GM19438 (cell line): ENCODE measurements at regions not wholly inside any gene's neighbourhood (a gene's known extent, or its start where the extent isn't known, plus 50 kb on each side); places are given as distances from the start of the nearest gene placed in this dataset.
"Not testable (repeated sequence)": the region's sequence is repeated elsewhere in the genome, so short reads cannot be mapped to it uniquely, and the experiment has no call there.

Source experiments
- ATAC-seq: cut with Tn5 transposase; IDR thresholded peaks from one replicate; pipeline ENCODE4 v1.9.1; 2021; ENCODE audit warnings: low read depth; ENCODE audit not compliant: unreplicated experiment

- no peak for ATAC-seq
Measured at GRCh38 chr14:106729551-106729950, 1203.2 kb downstream of the TMEM121 start.

GRCh38 chr14:106733771-106734170 lies 1207.4 kb downstream of the TMEM121 start:
- no peak for ATAC-seq

GRCh38 chr14:106737021-106737420 lies 1210.6 kb downstream of the TMEM121 start:
- no peak for ATAC-seq

- no peak for ATAC-seq
Measured at GRCh38 chr14:106738075-106738474, 1211.7 kb downstream of the TMEM121 start.

GRCh38 chr14:106738598-106739258 lies 1212.3 kb downstream of the TMEM121 start:
- ATAC-seq, result not testable (repeated sequence)

- peak; percentile 87 for ATAC-seq
Measured at GRCh38 chr14:106741086-106741827, 1214.9 kb downstream of the TMEM121 start.

- not testable (repeated sequence) for ATAC-seq
Measured at GRCh38 chr14:106745016-106745767, 1218.8 kb downstream of the TMEM121 start.

GRCh38 chr14:106750089-106750488 lies 1223.7 kb downstream of the TMEM121 start:
- ATAC-seq, result not testable (repeated sequence)

GRCh38 chr14:106753751-106754150 lies 1227.4 kb downstream of the TMEM121 start:
- not testable (repeated sequence) for ATAC-seq

- not testable (repeated sequence) for ATAC-seq
Measured at GRCh38 chr14:106757444-106757843, 1231.1 kb downstream of the TMEM121 start.

GRCh38 chr14:106761886-106762816 lies 1235.8 kb downstream of the TMEM121 start:
- ATAC-seq, result not testable (repeated sequence)

- ATAC-seq, result peak; percentile 57
Measured at GRCh38 chr14:106764968-106765369, 1238.6 kb downstream of the TMEM121 start.

- no peak for ATAC-seq
Measured at GRCh38 chr14:106766145-106766544, 1239.8 kb downstream of the TMEM121 start.

- not testable (repeated sequence) for ATAC-seq
Measured at GRCh38 chr14:106766551-106767277, 1240.3 kb downstream of the TMEM121 start.

GRCh38 chr14:106768230-106768629 lies 1241.8 kb downstream of the TMEM121 start:
- not testable (repeated sequence) for ATAC-seq

GRCh38 chr14:106768972-106769700 lies 1242.8 kb downstream of the TMEM121 start:
- ATAC-seq, result not testable (repeated sequence)

- not testable (repeated sequence) for ATAC-seq
Measured at GRCh38 chr14:106770158-106770672, 1243.8 kb downstream of the TMEM121 start.

GRCh38 chr14:106774889-106775480 lies 1248.6 kb downstream of the TMEM121 start:
- not testable (repeated sequence) for ATAC-seq
